ENCODE measurements at regions not wholly inside any gene's neighbourhood (a gene's known extent, or its start where the extent isn't known, plus 50 kb on each side); places are given as distances from the start of the nearest gene placed in this dataset.

DNA sequence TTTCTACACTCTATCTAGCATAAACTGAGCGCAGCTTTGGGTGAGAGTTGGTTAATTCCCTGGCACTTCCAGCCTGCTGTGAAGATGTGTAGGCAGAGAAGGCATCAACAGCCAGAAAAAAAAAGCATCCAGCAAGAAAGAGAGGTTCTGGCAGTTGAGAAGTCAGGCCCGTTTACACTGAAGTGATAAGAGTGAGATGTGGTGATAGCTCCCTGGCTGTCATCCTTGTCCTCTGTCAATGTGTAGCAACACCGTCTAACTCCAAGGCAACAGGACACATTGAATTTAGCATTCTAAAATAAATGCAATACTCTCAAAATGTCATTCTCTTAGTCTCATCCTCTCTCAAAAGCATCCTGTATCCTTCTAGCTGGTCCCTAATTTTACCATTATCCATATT, 193.6 kb upstream of the BTBD3 start:
- ChIA-PET CTCF (no interaction called here), POLR2A (no interaction called here)
- H3K4me1 ChIP-seq (ENCODE audit: control insufficient read depth, insufficient read depth, low read length), result no peaks in the 10 kb centered on the region
- no peak for TF ChIP-seq TCF7L2 (IDR thresholded peaks at IDR 0.05; ENCODE audit: low read depth, low read length)
- no peak for TF ChIP-seq POLR2AphosphoS5 (IDR thresholded peaks at IDR 0.05; ENCODE audit: low read depth, low read length)
- TF ChIP-seq, protein P1, sequence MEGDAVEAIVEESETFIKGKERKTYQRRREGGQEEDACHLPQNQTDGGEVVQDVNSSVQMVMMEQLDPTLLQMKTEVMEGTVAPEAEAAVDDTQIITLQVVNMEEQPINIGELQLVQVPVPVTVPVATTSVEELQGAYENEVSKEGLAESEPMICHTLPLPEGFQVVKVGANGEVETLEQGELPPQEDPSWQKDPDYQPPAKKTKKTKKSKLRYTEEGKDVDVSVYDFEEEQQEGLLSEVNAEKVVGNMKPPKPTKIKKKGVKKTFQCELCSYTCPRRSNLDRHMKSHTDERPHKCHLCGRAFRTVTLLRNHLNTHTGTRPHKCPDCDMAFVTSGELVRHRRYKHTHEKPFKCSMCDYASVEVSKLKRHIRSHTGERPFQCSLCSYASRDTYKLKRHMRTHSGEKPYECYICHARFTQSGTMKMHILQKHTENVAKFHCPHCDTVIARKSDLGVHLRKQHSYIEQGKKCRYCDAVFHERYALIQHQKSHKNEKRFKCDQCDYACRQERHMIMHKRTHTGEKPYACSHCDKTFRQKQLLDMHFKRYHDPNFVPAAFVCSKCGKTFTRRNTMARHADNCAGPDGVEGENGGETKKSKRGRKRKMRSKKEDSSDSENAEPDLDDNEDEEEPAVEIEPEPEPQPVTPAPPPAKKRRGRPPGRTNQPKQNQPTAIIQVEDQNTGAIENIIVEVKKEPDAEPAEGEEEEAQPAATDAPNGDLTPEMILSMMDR (IDR thresholded peaks at IDR 0.05), result no peak
- TF ChIP-seq SIN3A (IDR thresholded peaks at IDR 0.05; ENCODE audit: borderline replicate concordance, insufficient read depth, low read depth, low read length), result no peak
- TF ChIP-seq, protein P2, sequence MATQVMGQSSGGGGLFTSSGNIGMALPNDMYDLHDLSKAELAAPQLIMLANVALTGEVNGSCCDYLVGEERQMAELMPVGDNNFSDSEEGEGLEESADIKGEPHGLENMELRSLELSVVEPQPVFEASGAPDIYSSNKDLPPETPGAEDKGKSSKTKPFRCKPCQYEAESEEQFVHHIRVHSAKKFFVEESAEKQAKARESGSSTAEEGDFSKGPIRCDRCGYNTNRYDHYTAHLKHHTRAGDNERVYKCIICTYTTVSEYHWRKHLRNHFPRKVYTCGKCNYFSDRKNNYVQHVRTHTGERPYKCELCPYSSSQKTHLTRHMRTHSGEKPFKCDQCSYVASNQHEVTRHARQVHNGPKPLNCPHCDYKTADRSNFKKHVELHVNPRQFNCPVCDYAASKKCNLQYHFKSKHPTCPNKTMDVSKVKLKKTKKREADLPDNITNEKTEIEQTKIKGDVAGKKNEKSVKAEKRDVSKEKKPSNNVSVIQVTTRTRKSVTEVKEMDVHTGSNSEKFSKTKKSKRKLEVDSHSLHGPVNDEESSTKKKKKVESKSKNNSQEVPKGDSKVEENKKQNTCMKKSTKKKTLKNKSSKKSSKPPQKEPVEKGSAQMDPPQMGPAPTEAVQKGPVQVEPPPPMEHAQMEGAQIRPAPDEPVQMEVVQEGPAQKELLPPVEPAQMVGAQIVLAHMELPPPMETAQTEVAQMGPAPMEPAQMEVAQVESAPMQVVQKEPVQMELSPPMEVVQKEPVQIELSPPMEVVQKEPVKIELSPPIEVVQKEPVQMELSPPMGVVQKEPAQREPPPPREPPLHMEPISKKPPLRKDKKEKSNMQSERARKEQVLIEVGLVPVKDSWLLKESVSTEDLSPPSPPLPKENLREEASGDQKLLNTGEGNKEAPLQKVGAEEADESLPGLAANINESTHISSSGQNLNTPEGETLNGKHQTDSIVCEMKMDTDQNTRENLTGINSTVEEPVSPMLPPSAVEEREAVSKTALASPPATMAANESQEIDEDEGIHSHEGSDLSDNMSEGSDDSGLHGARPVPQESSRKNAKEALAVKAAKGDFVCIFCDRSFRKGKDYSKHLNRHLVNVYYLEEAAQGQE (IDR thresholded peaks at IDR 0.05; ENCODE audit: insufficient read depth in 1 of 2, low read depth in 2 of 2, low read length in 1 of 2), result no peak
- BruUV-seq (replicated peaks), result no TSS peak
- intact Hi-C loops (cut with micrococcal nuclease; ENCODE audit: unreplicated experiment), result no loop called here
- no peaks in the 10 kb centered on the region for H3K27me3 ChIP-seq (ENCODE audit: control insufficient read depth, insufficient read depth, low read length)
- in situ Hi-C loops (cut with HindIII; ENCODE audit: low pct_unique_long_range_greater_than_20kb, low sequenced_read_pairs), result no loop called here
- H3K9me3 ChIP-seq (ENCODE audit: control insufficient read depth, insufficient read depth, low read depth, low read length), result no peaks in the 10 kb centered on the region
- ATAC-seq (no peak), DNase-seq (ENCODE audit: low read depth, low spot score) (no peak)
- no peaks in the 10 kb centered on the region for H3K36me3 ChIP-seq (ENCODE audit: control insufficient read depth, insufficient read depth, low read length)
- H3K4me3 ChIP-seq (ENCODE audit: low read depth in 2 of 2, low read length in 2 of 2), result no peak overlapping the region
- no peak overlapping the region for H3K27ac ChIP-seq (ENCODE audit: low read length)

DNA sequence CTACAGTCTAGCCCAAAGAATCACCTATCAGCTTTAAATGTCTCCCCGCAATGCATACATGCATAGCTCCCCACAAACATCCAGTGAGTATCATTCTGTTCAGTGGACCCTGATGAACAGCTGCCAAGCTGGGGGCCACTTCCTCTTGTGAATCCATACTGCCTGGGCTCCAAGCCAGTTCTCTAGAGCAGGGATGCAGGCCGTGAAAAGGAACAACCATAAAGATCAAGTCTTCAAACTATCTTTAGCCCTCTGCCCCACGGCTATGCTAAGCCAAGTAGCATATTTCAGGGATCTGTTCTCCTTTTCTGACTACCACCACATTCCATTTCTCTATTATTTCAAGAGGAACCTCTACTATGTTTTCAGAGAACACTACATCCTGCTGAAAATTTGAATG, 191.7 kb upstream of the BTBD3 start:
- no peak for TF ChIP-seq SIN3A (IDR thresholded peaks at IDR 0.05; ENCODE audit: borderline replicate concordance, insufficient read depth, low read depth, low read length)
- TF ChIP-seq, protein P2 (IDR thresholded peaks at IDR 0.05; ENCODE audit: insufficient read depth in 1 of 2, low read depth in 2 of 2, low read length in 1 of 2), result no peak
- TF ChIP-seq POLR2AphosphoS5 (IDR thresholded peaks at IDR 0.05; ENCODE audit: low read depth, low read length), result no peak
- no peak for TF ChIP-seq TCF7L2 (IDR thresholded peaks at IDR 0.05; ENCODE audit: low read depth, low read length)
- TF ChIP-seq, protein P1 (IDR thresholded peaks at IDR 0.05), result no peak
- Histone ChIP-seq H3K36me3 (ENCODE audit: control insufficient read depth, insufficient read depth, low read length) (no peaks in the 10 kb centered on the region), H3K27ac (ENCODE audit: low read length) (no peak overlapping the region), H3K27me3 (ENCODE audit: control insufficient read depth, insufficient read depth, low read length) (no peaks in the 10 kb centered on the region), H3K4me3 (ENCODE audit: low read depth in 2 of 2, low read length in 2 of 2) (no peak overlapping the region), H3K9me3 (ENCODE audit: control insufficient read depth, insufficient read depth, low read depth, low read length) (no peaks in the 10 kb centered on the region), H3K4me1 (ENCODE audit: control insufficient read depth, insufficient read depth, low read length) (no peaks in the 10 kb centered on the region)
- DNase-seq (ENCODE audit: low read depth, low spot score), result no peak
- intact Hi-C loops (cut with micrococcal nuclease; ENCODE audit: unreplicated experiment), result no loop called here
- in situ Hi-C loops (cut with HindIII; ENCODE audit: low pct_unique_long_range_greater_than_20kb, low sequenced_read_pairs), result no loop called here
- BruUV-seq (replicated peaks), result no TSS peak
- CTCF ChIA-PET, result no interaction called here
- ATAC-seq, result no peak
- POLR2A ChIA-PET, result no interaction called here

Measured in Panc1 (cell line).